ENCODE measurements at regions not wholly inside any gene's neighbourhood (a gene's known extent, or its start where the extent isn't known, plus 50 kb on each side); places are given as distances from the start of the nearest gene placed in this dataset.

GRCh38 chr6:169999367-169999766 lies 247.9 kb downstream of the ERMARD start:
- Histone ChIP-seq H3K9me3 (ENCODE audit: control insufficient read depth in 1 of 2, low read length in 2 of 2) (peaks cover 5 to 17% of the 10 kb centered on the region in 2 donors), H3K36me3 (ENCODE audit: control insufficient read depth in 1 of 2, insufficient read depth in 2 of 2, low read length in 2 of 2) (no peaks in the 10 kb centered on the region), H3K27ac (ENCODE audit: low read depth, low read length) (no peak overlapping the region), H3K27me3 (ENCODE audit: control insufficient read depth in 1 of 2, insufficient read depth in 2 of 2, low read length in 2 of 2) (no peaks in the 10 kb centered on the region), H3K4me3 (ENCODE audit: low read depth in 1 of 2, low read length in 2 of 2) (no peak overlapping the region), H3K4me1 (ENCODE audit: control insufficient read depth in 1 of 2, insufficient read depth in 2 of 2, low read length in 2 of 2) (no peaks in the 10 kb centered on the region), H3K9ac (ENCODE audit: low read depth in 1 of 2, low read length in 2 of 2) (no peak overlapping the region)

- Histone ChIP-seq H3K4me3 (ENCODE audit: low read depth in 1 of 2, low read length in 2 of 2) (no peak overlapping the region), H3K27ac (ENCODE audit: low read depth, low read length) (no peak overlapping the region), H3K36me3 (ENCODE audit: control insufficient read depth in 1 of 2, insufficient read depth in 2 of 2, low read length in 2 of 2) (no peaks in the 10 kb centered on the region), H3K9ac (ENCODE audit: low read depth in 1 of 2, low read length in 2 of 2) (no peak overlapping the region), H3K27me3 (ENCODE audit: control insufficient read depth in 1 of 2, insufficient read depth in 2 of 2, low read length in 2 of 2) (no peaks in the 10 kb centered on the region), H3K9me3 (ENCODE audit: control insufficient read depth in 1 of 2, low read length in 2 of 2) (peaks cover 3 to 10% of the 10 kb centered on the region in 2 donors), H3K4me1 (ENCODE audit: control insufficient read depth in 1 of 2, insufficient read depth in 2 of 2, low read length in 2 of 2) (no peaks in the 10 kb centered on the region)
These were observed 247.0 kb downstream of the ERMARD start for GRCh38 chr6:169998457-169998856.

DNA sequence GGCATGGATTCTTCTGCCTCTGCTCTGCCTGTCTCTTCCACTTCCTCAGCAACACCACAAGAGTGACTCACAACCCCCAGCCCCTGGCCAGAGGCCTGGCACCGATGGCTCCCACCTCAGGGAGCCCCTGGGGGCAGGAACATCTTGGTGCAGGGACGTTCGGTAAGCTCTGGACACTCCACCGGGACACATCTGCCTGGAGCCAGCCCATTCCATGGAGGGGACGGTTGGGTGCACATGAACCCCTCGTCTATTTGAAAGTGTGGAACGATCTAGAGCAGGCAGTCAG lies 246.5 kb downstream of the ERMARD start:
- Histone ChIP-seq H3K9ac (ENCODE audit: low read depth in 1 of 2, low read length in 2 of 2) (no peak overlapping the region), H3K4me3 (ENCODE audit: low read depth in 1 of 2, low read length in 2 of 2) (no peak overlapping the region), H3K27me3 (ENCODE audit: control insufficient read depth in 1 of 2, insufficient read depth in 2 of 2, low read length in 2 of 2) (no peaks in the 10 kb centered on the region), H3K4me1 (ENCODE audit: control insufficient read depth in 1 of 2, insufficient read depth in 2 of 2, low read length in 2 of 2) (no peaks in the 10 kb centered on the region), H3K36me3 (ENCODE audit: control insufficient read depth in 1 of 2, insufficient read depth in 2 of 2, low read length in 2 of 2) (no peaks in the 10 kb centered on the region), H3K27ac (ENCODE audit: low read depth, low read length) (no peak overlapping the region), H3K9me3 (ENCODE audit: control insufficient read depth in 1 of 2, low read length in 2 of 2) (peaks cover under 1 to 5% of the 10 kb centered on the region in 2 donors)

DNA sequence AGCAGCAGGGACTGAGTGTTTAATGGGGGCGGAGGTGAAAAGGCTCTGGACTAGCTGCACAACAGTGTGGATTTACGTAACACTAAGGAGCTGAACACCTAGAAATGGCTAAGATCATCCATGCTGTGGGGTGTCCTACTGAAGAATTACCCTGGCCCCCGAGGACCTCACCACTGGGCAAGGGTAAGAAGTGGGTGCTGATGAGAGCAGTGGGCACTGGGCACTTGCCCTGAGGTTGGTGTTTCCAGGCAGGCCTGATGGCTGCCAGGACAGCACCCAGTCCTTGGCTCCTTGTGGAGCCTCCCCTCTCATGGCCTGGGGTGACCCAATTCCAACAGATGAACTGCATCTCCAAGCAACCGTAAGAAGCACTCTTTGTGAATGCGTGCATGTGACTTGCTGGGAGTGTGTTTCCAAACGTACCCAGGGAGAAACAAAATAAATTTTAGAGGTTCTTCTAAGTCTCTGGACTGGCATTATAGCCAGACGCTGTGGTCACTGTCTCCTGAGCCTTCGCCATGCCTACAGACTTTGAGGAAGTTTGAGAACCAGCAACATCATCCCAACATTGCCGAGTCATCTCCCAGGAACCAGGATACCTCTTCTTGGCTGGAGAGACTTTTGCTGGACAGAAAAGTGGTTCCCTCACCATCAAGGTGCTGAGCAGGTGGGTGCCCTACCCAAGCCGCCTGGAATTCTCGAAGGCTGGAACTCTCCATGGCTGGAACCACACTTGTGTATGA lies 245.9 kb downstream of the ERMARD start:
- peaks cover 0 to 3% of the 10 kb centered on the region in 2 donors for H3K9me3 ChIP-seq (ENCODE audit: control insufficient read depth in 1 of 2, low read length in 2 of 2)
- H3K4me1 ChIP-seq (ENCODE audit: control insufficient read depth in 1 of 2, insufficient read depth in 2 of 2, low read length in 2 of 2): no peaks in the 10 kb centered on the region
- no peak overlapping the region for H3K4me3 ChIP-seq (ENCODE audit: low read depth in 1 of 2, low read length in 2 of 2)
- no peaks in the 10 kb centered on the region for H3K36me3 ChIP-seq (ENCODE audit: control insufficient read depth in 1 of 2, insufficient read depth in 2 of 2, low read length in 2 of 2)
- no peak overlapping the region for H3K9ac ChIP-seq (ENCODE audit: low read depth in 1 of 2, low read length in 2 of 2)
- no peaks in the 10 kb centered on the region for H3K27me3 ChIP-seq (ENCODE audit: control insufficient read depth in 1 of 2, insufficient read depth in 2 of 2, low read length in 2 of 2)
- no peak overlapping the region for H3K27ac ChIP-seq (ENCODE audit: low read depth, low read length)

DNA sequence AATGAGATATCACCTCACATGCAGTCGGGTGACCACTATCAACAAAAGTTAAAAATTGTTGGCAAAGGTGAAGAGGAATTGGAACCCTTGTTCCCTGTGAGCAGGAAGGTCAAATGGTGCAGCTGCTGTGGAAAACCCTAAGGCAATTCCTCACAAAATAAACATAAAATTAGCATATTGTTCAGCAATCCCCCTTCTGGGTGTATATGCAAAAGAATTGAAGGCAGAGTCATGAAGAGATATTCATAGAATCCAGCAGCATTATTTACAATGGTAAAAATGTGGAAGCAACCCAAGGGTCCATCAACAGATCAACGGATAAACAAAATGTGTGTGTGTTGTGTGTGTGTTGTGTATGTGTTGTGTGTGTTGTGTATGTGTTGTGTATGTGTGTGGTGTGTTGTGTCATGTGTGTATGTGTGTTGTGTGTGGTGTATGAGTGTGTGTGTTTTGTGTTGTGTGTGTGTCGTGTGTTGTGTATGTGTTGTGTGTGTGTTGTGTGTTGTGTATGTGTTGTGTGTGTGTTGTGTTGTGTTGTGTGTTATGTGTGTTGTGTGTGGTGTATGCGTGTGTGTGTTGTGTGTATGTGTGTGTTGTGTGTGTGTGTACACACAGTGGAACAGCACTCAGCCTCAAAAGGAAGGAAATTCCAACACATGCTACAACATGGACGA lies 245.1 kb downstream of the ERMARD start:
- no peak overlapping the region for H3K4me3 ChIP-seq (ENCODE audit: low read depth in 1 of 2, low read length in 2 of 2)
- H3K27ac ChIP-seq (ENCODE audit: low read depth, low read length): no peak overlapping the region
- no peak overlapping the region for H3K9ac ChIP-seq (ENCODE audit: low read depth in 1 of 2, low read length in 2 of 2)
- H3K27me3 ChIP-seq (ENCODE audit: control insufficient read depth in 1 of 2, insufficient read depth in 2 of 2, low read length in 2 of 2): no peaks in the 10 kb centered on the region
- peaks cover 0 to 1% of the 10 kb centered on the region in 2 donors for H3K9me3 ChIP-seq (ENCODE audit: control insufficient read depth in 1 of 2, low read length in 2 of 2)
- no peaks in the 10 kb centered on the region for H3K36me3 ChIP-seq (ENCODE audit: control insufficient read depth in 1 of 2, insufficient read depth in 2 of 2, low read length in 2 of 2)
- no peaks in the 10 kb centered on the region for H3K4me1 ChIP-seq (ENCODE audit: control insufficient read depth in 1 of 2, insufficient read depth in 2 of 2, low read length in 2 of 2)

DNA sequence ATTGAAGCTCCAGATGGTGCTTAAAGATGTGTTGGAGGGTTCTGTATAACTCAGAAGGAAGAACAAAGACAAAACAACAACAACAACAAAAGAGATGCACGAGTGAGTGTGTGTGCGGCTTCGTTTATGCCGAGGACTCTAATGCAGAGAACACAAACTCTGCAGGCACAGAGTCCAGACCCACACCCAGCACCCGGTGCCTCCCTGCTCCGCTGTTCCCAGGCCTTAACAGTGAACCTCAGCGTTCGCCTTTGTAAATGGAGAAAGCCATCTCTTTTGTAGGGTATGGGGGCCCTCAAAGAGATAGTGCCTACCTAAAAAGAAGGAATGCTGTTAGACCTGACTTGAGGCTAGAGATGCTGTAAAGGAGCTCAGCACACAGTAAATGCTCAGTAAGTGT lies 243.3 kb downstream of the ERMARD start:
- no peak overlapping the region for H3K9ac ChIP-seq (ENCODE audit: low read depth in 1 of 2, low read length in 2 of 2)
- no peaks in the 10 kb centered on the region for H3K27me3 ChIP-seq (ENCODE audit: control insufficient read depth in 1 of 2, insufficient read depth in 2 of 2, low read length in 2 of 2)
- peaks cover 2 to 10% of the 10 kb centered on the region in 2 donors for H3K4me1 ChIP-seq (ENCODE audit: control insufficient read depth in 1 of 2, insufficient read depth in 2 of 2, low read length in 2 of 2)
- H3K27ac ChIP-seq (ENCODE audit: low read depth, low read length): no peak overlapping the region
- no peaks in the 10 kb centered on the region for H3K9me3 ChIP-seq (ENCODE audit: control insufficient read depth in 1 of 2, low read length in 2 of 2)
- H3K36me3 ChIP-seq (ENCODE audit: control insufficient read depth in 1 of 2, insufficient read depth in 2 of 2, low read length in 2 of 2): no peaks in the 10 kb centered on the region
- H3K4me3 ChIP-seq (ENCODE audit: low read depth in 1 of 2, low read length in 2 of 2): no peak overlapping the region

DNA sequence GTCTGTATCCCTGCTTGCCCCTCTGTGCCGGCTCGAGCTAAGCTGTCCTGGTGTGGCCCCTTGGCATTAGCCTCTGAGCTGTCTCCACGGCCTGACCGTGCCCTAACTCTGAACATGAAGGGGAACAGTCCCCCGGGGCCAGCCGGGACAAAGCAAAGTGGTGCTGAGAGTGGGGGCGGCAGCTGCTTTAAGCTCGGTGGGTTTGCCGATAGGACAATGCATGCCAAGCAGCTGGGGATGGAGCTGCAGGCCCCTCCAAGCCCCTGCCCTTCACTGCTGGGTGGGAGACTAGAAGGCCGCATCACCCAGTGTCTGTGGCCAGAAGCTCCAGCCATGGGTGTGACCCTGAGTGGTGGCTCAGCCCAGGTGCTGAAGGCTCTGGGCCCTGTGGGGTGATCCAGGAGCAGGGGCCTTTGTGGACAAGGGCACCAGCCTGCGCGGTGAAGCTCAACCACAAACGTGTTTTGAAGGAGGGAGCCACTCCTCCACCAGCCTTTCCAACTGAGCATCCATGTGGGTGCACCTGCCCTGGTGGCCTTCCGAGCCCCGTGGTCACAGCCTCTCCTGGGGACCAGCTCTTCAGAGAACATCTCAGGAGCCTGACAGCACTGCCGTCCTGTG lies 242.5 kb downstream of the ERMARD start:
- Histone ChIP-seq H3K9ac (ENCODE audit: low read depth in 1 of 2, low read length in 2 of 2) (no peak overlapping the region), H3K36me3 (ENCODE audit: control insufficient read depth in 1 of 2, insufficient read depth in 2 of 2, low read length in 2 of 2) (no peaks in the 10 kb centered on the region), H3K9me3 (ENCODE audit: control insufficient read depth in 1 of 2, low read length in 2 of 2) (no peaks in the 10 kb centered on the region), H3K4me1 (ENCODE audit: control insufficient read depth in 1 of 2, insufficient read depth in 2 of 2, low read length in 2 of 2) (peaks cover 6 to 13% of the 10 kb centered on the region in 2 donors), H3K27ac (ENCODE audit: low read depth, low read length) (no peak overlapping the region), H3K4me3 (ENCODE audit: low read depth in 1 of 2, low read length in 2 of 2) (no peak overlapping the region), H3K27me3 (ENCODE audit: control insufficient read depth in 1 of 2, insufficient read depth in 2 of 2, low read length in 2 of 2) (no peaks in the 10 kb centered on the region)

DNA sequence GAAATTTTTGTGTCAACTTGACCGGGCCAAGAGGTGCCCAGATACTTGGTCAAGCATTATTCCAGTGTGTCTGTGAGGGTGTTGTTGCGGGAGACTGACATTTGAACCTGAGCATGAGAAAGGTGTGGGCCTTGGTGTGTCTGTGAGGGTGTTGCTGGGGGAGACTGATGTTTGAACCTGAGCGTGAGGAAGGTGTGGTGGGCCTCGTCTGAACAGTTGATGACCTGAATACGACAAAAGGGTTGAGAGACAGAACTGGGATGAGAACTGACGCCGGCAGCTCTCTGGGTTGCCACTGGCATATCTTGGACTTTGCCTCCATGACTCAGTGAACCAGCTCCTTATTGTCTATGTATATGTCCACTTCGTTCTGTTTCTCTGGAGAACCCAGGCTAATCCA lies 240.5 kb downstream of the ERMARD start:
- no peaks in the 10 kb centered on the region for H3K36me3 ChIP-seq (ENCODE audit: control insufficient read depth in 1 of 2, insufficient read depth in 2 of 2, low read length in 2 of 2)
- H3K4me3 ChIP-seq (ENCODE audit: low read depth in 1 of 2, low read length in 2 of 2): no peak overlapping the region
- no peak overlapping the region for H3K27ac ChIP-seq (ENCODE audit: low read depth, low read length)
- H3K27me3 ChIP-seq (ENCODE audit: control insufficient read depth in 1 of 2, insufficient read depth in 2 of 2, low read length in 2 of 2): no peaks in the 10 kb centered on the region
- no peaks in the 10 kb centered on the region for H3K9me3 ChIP-seq (ENCODE audit: control insufficient read depth in 1 of 2, low read length in 2 of 2)
- peaks cover 6 to 13% of the 10 kb centered on the region in 2 donors for H3K4me1 ChIP-seq (ENCODE audit: control insufficient read depth in 1 of 2, insufficient read depth in 2 of 2, low read length in 2 of 2)
- H3K9ac ChIP-seq (ENCODE audit: low read depth in 1 of 2, low read length in 2 of 2): no peak overlapping the region

DNA sequence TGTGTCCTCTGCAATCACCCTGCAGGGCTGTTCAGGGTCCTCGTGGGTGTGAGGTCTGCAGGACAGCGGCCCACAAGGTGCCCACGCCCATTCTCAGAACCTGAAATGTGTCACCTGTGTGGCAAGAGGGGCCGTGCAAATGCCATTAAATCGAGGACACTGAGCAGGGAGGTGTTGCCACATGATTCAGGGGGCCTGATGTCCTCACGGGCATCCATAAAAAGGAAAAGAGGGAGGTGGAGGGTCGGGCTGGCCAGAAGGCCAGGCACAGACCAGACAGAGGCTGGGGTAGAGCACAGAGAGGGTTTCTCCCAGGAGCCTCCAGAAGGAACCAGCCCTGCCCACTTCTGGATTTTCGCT lies 239.6 kb downstream of the ERMARD start:
- H3K4me1 ChIP-seq (ENCODE audit: control insufficient read depth in 1 of 2, insufficient read depth in 2 of 2, low read length in 2 of 2): peaks cover 6 to 13% of the 10 kb centered on the region in 2 donors
- no peak overlapping the region for H3K9ac ChIP-seq (ENCODE audit: low read depth in 1 of 2, low read length in 2 of 2)
- no peak overlapping the region for H3K27ac ChIP-seq (ENCODE audit: low read depth, low read length)
- no peak overlapping the region for H3K4me3 ChIP-seq (ENCODE audit: low read depth in 1 of 2, low read length in 2 of 2)
- H3K36me3 ChIP-seq (ENCODE audit: control insufficient read depth in 1 of 2, insufficient read depth in 2 of 2, low read length in 2 of 2): no peaks in the 10 kb centered on the region
- H3K27me3 ChIP-seq (ENCODE audit: control insufficient read depth in 1 of 2, insufficient read depth in 2 of 2, low read length in 2 of 2): no peaks in the 10 kb centered on the region
- H3K9me3 ChIP-seq (ENCODE audit: control insufficient read depth in 1 of 2, low read length in 2 of 2): no peaks in the 10 kb centered on the region

Data from duodenal mucosa (tissue), 2 donors.